Progenitor cell of endocrine pancreas (in vitro differentiated cells): ENCODE measurements at regions not wholly inside any gene's neighbourhood (a gene's known extent, or its start where the extent isn't known, plus 50 kb on each side); places are given as distances from the start of the nearest gene placed in this dataset.

ENCODE experiments used
- DNase-seq: peaks from one replicate; pipeline ENCODE4 v3.0.0; 2021; ENCODE audit warnings: low spot score; ENCODE audit not compliant: unreplicated experiment
- H3K27ac Mint-ChIP-seq: 2 replicates; pipeline ENCODE4 v1.8.0; 2021; ENCODE audit warnings: mild to moderate bottlenecking, moderate library complexity, mixed read lengths
- H3K27me3 Mint-ChIP-seq: 2 replicates; pipeline ENCODE4 v1.8.0; 2021; ENCODE audit warnings: mixed read lengths
- H3K36me3 Mint-ChIP-seq: 2 replicates; pipeline ENCODE4 v1.8.0; 2022; ENCODE audit warnings: mixed read lengths; ENCODE audit not compliant: insufficient read depth
- H3K4me1 Mint-ChIP-seq: 2 replicates; pipeline ENCODE4 v1.8.0; 2021; ENCODE audit warnings: low read depth, mixed read lengths
- H3K4me3 Mint-ChIP-seq: 2 replicates; pipeline ENCODE4 v1.8.0; 2021; ENCODE audit warnings: low read depth, mild to moderate bottlenecking, moderate library complexity, mixed read lengths
- H3K9me3 Mint-ChIP-seq: 2 replicates; pipeline ENCODE4 v1.8.0; 2021; ENCODE audit warnings: low read depth, mixed read lengths
- TF ChIP-seq, protein P1 (sequence below): fragments of 200-600 bp; sonication (generic); IDR thresholded peaks from one replicate; pipeline ENCODE4 v1.5.0; 2021; ENCODE audit warnings: antibody characterized with exemption, mild to moderate bottlenecking; ENCODE audit not compliant: unreplicated experiment

DNA sequence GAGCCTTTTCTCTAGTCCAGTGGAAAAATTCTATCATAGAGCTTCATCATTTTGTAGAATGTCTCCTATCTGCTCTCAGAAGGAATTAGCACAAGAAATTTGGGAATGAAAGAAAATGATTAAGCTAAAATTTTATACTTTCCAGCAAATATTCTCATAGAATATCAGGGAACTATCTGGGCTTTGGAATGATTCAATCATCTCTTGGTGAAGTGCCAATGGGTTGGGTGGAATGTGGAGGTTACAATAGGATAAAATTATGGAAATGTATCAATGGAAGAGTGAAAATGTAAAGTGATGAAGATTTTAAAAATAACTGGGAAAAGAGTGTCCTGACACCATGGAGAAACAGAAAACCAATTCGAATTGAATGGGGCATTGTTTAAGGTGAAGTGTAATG, 119.0 kb upstream of the MID1 start:
- Mint-ChIP-seq H3K9me3 (peaks cover 26% of the 10 kb centered on the region), H3K27me3 (no peaks in the 10 kb centered on the region), H3K4me1 (peaks cover 8% of the 10 kb centered on the region), H3K4me3 (no peak overlapping the region), H3K27ac (no peak overlapping the region), H3K36me3 (peaks cover 3% of the 10 kb centered on the region)
- TF ChIP-seq, protein P1, sequence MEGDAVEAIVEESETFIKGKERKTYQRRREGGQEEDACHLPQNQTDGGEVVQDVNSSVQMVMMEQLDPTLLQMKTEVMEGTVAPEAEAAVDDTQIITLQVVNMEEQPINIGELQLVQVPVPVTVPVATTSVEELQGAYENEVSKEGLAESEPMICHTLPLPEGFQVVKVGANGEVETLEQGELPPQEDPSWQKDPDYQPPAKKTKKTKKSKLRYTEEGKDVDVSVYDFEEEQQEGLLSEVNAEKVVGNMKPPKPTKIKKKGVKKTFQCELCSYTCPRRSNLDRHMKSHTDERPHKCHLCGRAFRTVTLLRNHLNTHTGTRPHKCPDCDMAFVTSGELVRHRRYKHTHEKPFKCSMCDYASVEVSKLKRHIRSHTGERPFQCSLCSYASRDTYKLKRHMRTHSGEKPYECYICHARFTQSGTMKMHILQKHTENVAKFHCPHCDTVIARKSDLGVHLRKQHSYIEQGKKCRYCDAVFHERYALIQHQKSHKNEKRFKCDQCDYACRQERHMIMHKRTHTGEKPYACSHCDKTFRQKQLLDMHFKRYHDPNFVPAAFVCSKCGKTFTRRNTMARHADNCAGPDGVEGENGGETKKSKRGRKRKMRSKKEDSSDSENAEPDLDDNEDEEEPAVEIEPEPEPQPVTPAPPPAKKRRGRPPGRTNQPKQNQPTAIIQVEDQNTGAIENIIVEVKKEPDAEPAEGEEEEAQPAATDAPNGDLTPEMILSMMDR = no peak
- DNase-seq = no peak

DNA sequence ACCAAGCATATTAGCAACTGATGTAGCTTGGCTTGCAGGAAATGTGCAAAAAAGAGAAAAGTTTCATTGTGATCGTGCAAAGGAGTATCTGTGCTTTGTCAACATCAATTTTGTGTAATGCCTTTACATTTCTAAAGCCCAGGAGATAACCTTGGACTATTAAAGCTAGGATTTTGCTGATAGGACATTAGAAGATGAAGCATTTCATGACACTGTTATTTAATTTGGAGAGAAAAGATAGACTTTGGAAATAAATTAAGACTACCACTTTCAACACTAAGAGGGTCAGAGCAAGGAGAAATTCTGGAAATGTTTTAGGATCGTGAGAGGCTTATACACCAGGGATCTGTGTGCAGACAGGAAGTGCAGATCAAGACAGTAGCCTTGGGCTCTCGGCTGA, 120.6 kb upstream of the MID1 start:
- Mint-ChIP-seq H3K4me1 (peaks cover 8% of the 10 kb centered on the region), H3K4me3 (no peak overlapping the region), H3K9me3 (peaks cover 32% of the 10 kb centered on the region), H3K36me3 (peaks cover 3% of the 10 kb centered on the region), H3K27me3 (no peaks in the 10 kb centered on the region), H3K27ac (no peak overlapping the region)
- TF ChIP-seq, protein P1 = no peak
- DNase-seq = no peak

DNA sequence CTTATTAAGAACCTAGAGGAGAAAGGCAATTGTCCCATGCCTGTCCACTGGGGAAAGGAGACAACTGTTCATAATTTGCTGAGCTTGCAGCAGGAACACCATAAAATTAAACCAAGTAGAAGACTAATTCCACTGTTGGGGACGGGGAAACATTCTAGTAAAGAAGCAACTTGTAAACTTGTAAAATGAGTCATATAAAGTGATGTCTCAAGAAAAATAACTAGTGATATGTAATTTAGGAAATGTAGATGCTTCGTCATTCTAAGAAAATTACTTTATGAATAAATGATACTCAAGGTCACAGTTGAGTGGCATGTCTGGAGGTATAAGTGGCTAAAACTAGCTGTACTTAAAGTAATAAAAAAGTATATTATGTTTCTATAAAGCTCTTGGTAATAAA, 121.2 kb upstream of the MID1 start:
- peaks cover 8% of the 10 kb centered on the region for H3K4me1 Mint-ChIP-seq
- no peak overlapping the region for H3K27ac Mint-ChIP-seq
- TF ChIP-seq, protein P1 = no peak
- no peak for DNase-seq
- peaks cover 32% of the 10 kb centered on the region for H3K9me3 Mint-ChIP-seq
- H3K36me3 Mint-ChIP-seq = peaks cover 3% of the 10 kb centered on the region
- no peak overlapping the region for H3K4me3 Mint-ChIP-seq
- H3K27me3 Mint-ChIP-seq = no peaks in the 10 kb centered on the region

DNA sequence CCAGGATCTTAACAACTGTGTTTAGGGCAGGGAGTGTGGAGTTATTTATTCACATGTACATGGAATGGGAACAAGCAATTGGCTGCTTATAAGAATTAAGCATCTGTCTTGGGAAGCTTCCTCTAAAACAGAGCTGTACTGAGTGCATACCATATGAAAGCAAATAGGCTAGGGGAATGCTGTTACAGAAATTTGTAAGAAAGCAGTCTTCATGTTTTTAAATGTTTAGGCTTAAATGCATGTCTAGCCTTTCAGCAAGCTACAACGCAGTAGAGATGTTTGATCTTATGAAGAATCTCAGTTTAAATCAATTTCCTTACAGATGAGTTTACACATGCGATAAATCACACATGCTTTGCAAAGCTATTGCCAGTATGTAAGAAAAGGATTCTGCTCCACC, 123.1 kb upstream of the MID1 start:
- TF ChIP-seq, protein P1 = no peak
- DNase-seq = no peak
- Mint-ChIP-seq H3K27ac (no peak overlapping the region), H3K27me3 (no peaks in the 10 kb centered on the region), H3K36me3 (peaks cover 3% of the 10 kb centered on the region), H3K9me3 (peaks cover 32% of the 10 kb centered on the region), H3K4me3 (no peak overlapping the region), H3K4me1 (peaks cover 8% of the 10 kb centered on the region)

DNA sequence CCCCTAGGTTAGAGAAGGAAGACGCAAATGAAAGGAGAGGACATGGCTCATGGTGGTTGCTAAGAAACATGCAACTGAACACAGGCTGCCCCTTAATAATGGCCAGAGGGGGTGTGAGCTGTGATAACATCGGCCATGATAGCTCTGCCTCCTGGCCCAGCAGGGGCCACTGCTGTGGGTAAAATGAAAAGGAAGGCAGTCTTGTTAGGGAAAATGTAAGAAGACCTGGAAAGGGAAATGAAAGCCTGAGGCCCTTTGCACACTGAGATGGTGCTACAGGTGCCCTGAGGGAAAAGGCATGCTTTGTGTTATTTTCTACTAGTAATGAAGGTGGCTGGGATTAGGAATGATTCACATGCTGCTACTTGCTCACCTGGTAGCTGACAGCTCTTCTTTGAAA, 123.6 kb upstream of the MID1 start:
- Mint-ChIP-seq H3K27ac (peak overlapping the region; percentile 84), H3K27me3 (no peaks in the 10 kb centered on the region), H3K4me3 (no peak overlapping the region), H3K36me3 (peaks cover 3% of the 10 kb centered on the region), H3K9me3 (peaks cover 32% of the 10 kb centered on the region), H3K4me1 (peaks cover 8% of the 10 kb centered on the region)
- no peak for DNase-seq
- TF ChIP-seq, protein P1 = no peak

DNA sequence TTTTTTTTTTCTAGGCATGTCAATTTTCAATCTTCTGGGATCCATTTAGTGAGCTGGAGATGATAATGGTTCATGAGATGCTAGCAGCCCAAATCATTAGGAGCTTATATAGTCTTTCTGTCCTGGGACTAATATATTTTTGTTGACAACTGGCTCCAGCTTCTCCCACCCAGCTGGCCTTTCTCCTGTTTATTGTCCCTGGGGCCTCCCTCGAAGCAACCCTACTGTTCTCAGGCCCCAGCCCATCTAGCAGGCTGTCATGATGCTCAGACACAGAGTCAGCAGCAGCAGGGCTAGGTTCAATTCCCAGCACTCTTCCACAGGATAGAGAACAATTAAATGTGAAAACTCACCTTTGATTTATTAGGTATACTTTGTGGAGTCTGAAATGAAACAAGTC, 127.6 kb upstream of the MID1 start:
- Mint-ChIP-seq H3K36me3 (peaks cover 5% of the 10 kb centered on the region), H3K27me3 (no peaks in the 10 kb centered on the region), H3K4me3 (no peak overlapping the region), H3K27ac (no peak overlapping the region), H3K4me1 (peaks cover 6% of the 10 kb centered on the region), H3K9me3 (peaks cover 34% of the 10 kb centered on the region)
- TF ChIP-seq, protein P1 = no peak
- no peak for DNase-seq
